Lower leg skin (tissue), 3 donors: ENCODE measurements at regions not wholly inside any gene's neighbourhood (a gene's known extent, or its start where the extent isn't known, plus 50 kb on each side); places are given as distances from the start of the nearest gene placed in this dataset.

ENCODE experiments used
- CTCF ChIP-seq, 3 donors: fragments of 450-650 bp; IDR thresholded peaks; one replicate each; pipeline ENCODE4 v1.5.1; 2016; ENCODE audit warnings: antibody characterized with exemption in 3 of 3, mild to moderate bottlenecking in 3 of 3, moderate library complexity in 2 of 3
- POLR2A ChIP-seq, 2 donors: fragments of 450-650 bp; IDR thresholded peaks; one replicate each; pipeline ENCODE4 v1.6.1; 2016 to 2017; ENCODE audit warnings: antibody characterized with exemption in 2 of 2, mild to moderate bottlenecking in 1 of 2, moderate library complexity in 1 of 2

- TF ChIP-seq CTCF (IDR thresholded peaks at IDR 0.05) (no peak), POLR2A (IDR thresholded peaks at IDR 0.05) (no peak)
These were observed 1122.2 kb upstream of the CELF2 start for GRCh38 chr10:9895453-9895852.
